HCEC 1CT (cell line): ENCODE measurements at regions not wholly inside any gene's neighbourhood (a gene's known extent, or its start where the extent isn't known, plus 50 kb on each side); places are given as distances from the start of the nearest gene placed in this dataset.

Experiments
- DNase-seq: peaks from one replicate; pipeline ENCODE4 v3.0.0-alpha.2; 2017

- DNase-seq, result no peak
These were observed 416.1 kb downstream of the TBC1D32 start for GRCh38 chr6:120918137-120918536.

- no peak for DNase-seq
These were observed 417.4 kb downstream of the TBC1D32 start for GRCh38 chr6:120916844-120917243.

GRCh38 chr6:120913486-120913885 lies 420.8 kb downstream of the TBC1D32 start:
- no peak for DNase-seq

GRCh38 chr6:120908767-120909166 lies 425.5 kb downstream of the TBC1D32 start:
- DNase-seq, result no peak

- no peak for DNase-seq
These were observed 430.4 kb downstream of the TBC1D32 start for GRCh38 chr6:120903836-120904235.

- no peak for DNase-seq
These were observed 434.3 kb downstream of the TBC1D32 start for GRCh38 chr6:120899932-120900331.

- DNase-seq, result no peak
These were observed 440.2 kb downstream of the TBC1D32 start for GRCh38 chr6:120894077-120894476.

GRCh38 chr6:120876931-120877330 lies 457.3 kb downstream of the TBC1D32 start:
- no peak for DNase-seq

- DNase-seq, result no peak
These were observed 457.9 kb downstream of the TBC1D32 start for GRCh38 chr6:120876424-120876823.

- no peak for DNase-seq
These were observed 458.4 kb downstream of the TBC1D32 start for GRCh38 chr6:120875900-120876299.

- DNase-seq, result no peak
These were observed 459.9 kb downstream of the TBC1D32 start for GRCh38 chr6:120874422-120874821.

GRCh38 chr6:120873125-120873865 lies 461.0 kb downstream of the TBC1D32 start:
- DNase-seq, result no peak

GRCh38 chr6:120872262-120872578 lies 462.1 kb downstream of the TBC1D32 start:
- no peak for DNase-seq

- no peak for DNase-seq
These were observed 462.6 kb downstream of the TBC1D32 start for GRCh38 chr6:120871416-120872261.

- DNase-seq, result no peak
These were observed 464.9 kb downstream of the TBC1D32 start for GRCh38 chr6:120869397-120869796.

GRCh38 chr6:120857422-120857821 lies 476.9 kb downstream of the TBC1D32 start:
- DNase-seq, result no peak

GRCh38 chr6:120854583-120854982 lies 479.7 kb downstream of the TBC1D32 start:
- no peak for DNase-seq

- DNase-seq, result no peak
These were observed 480.8 kb downstream of the TBC1D32 start for GRCh38 chr6:120853489-120853888.

- no peak for DNase-seq
These were observed 481.9 kb downstream of the TBC1D32 start for GRCh38 chr6:120852293-120852849.

GRCh38 chr6:120826253-120826652 lies 508.0 kb downstream of the TBC1D32 start:
- DNase-seq, result no peak

- DNase-seq, result no peak
These were observed 517.5 kb downstream of the TBC1D32 start for GRCh38 chr6:120816794-120817193.

GRCh38 chr6:120805276-120805675 lies 529.0 kb downstream of the TBC1D32 start:
- DNase-seq, result peak; percentile 0

GRCh38 chr6:120804612-120805011 lies 529.7 kb downstream of the TBC1D32 start:
- DNase-seq, result no peak

- no peak for DNase-seq
These were observed 547.6 kb downstream of the TBC1D32 start for GRCh38 chr6:120786682-120787081.
